ENCODE measurements at regions not wholly inside any gene's neighbourhood (a gene's known extent, or its start where the extent isn't known, plus 50 kb on each side); places are given as distances from the start of the nearest gene placed in this dataset.

DNA sequence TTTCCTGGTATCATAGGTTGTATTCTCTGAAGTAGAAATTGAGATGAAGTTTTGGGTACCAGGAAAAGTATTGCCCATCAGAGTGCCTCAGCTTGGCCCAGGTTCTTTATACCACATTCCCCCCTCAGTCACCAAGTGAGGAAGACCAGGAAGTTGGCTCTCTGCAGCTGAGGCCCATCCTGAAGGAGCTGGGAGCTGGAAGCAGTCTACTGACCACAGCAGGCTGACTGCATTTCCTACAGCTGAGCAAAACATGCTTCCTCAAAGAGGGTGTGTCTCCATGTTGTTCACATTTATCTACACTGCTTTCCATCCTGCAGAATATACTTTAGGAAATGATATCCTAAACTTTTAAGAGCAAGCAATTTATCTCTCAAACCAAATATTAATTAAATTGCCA, 654.6 kb downstream of the ELAVL2 start:
- Histone ChIP-seq H3K27ac (ENCODE audit: low read length) (no peak overlapping the region), H3K36me3 (ENCODE audit: control insufficient read depth, low read depth, low read length) (no peaks in the 10 kb centered on the region), H3K4me1 (ENCODE audit: control insufficient read depth, low read depth, low read length) (no peaks in the 10 kb centered on the region), H3K4me3 (ENCODE audit: low read length) (no peak overlapping the region), H3K9me3 (ENCODE audit: control insufficient read depth, low read depth, low read length) (peaks cover 6% of the 10 kb centered on the region), H3K27me3 (ENCODE audit: control insufficient read depth, insufficient read depth, low read length) (no peaks in the 10 kb centered on the region), H3K9ac (ENCODE audit: low read length) (no peak overlapping the region)

DNA sequence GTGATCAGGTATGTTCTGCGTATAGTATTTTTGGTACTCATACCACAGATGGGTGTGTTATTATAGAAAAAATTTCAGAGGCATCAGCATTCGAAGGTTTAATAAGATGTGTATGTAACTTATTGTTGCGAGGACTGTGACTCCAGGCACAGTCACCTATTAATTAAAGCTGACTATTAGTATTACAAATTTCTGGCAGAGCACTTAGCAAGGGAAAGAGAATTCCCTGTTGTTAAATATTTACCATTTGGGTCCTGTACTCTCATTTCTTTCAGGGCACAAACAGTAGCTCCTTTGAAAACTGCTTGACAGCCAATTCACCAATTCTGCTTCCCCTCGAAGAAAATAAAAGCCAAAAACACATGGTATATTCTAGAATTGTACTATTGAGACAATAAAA, 653.8 kb downstream of the ELAVL2 start:
- H3K36me3 ChIP-seq (ENCODE audit: control insufficient read depth, low read depth, low read length) = no peaks in the 10 kb centered on the region
- no peak overlapping the region for H3K27ac ChIP-seq (ENCODE audit: low read length)
- H3K27me3 ChIP-seq (ENCODE audit: control insufficient read depth, insufficient read depth, low read length) = no peaks in the 10 kb centered on the region
- H3K4me3 ChIP-seq (ENCODE audit: low read length) = no peak overlapping the region
- H3K9me3 ChIP-seq (ENCODE audit: control insufficient read depth, low read depth, low read length) = peaks cover 6% of the 10 kb centered on the region
- no peaks in the 10 kb centered on the region for H3K4me1 ChIP-seq (ENCODE audit: control insufficient read depth, low read depth, low read length)
- no peak overlapping the region for H3K9ac ChIP-seq (ENCODE audit: low read length)

DNA sequence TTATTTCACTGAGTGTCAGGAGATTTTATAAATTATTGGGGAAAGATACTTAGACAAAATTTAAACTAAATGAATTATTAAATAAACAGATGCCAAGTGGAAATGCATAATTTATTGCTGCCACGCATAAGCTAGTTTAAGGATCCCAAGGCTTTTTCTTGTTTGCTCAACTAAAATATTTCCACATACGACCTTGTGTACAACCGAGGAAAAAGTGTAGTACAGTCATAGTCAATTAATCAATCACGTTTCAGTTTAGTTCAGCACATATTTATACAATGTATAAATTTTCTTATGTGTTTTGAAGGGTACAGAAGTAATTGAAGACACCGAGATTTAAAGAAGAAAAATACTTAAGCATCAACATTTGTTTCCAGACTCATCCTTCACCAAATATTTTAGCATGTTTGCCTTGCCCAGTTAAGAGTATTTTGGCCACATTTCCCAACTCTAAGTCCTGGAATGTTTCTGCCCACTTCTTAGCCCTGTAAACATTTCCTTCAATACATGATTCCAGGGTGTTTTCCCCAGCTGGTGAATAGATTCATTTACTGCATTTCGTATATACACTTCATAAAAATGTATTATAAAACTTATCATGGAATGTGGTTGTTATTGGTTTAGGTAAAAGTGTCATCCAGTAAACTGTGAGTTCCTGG, 652.9 kb downstream of the ELAVL2 start:
- no peaks in the 10 kb centered on the region for H3K36me3 ChIP-seq (ENCODE audit: control insufficient read depth, low read depth, low read length)
- H3K27ac ChIP-seq (ENCODE audit: low read length) = no peak overlapping the region
- peaks cover 6% of the 10 kb centered on the region for H3K9me3 ChIP-seq (ENCODE audit: control insufficient read depth, low read depth, low read length)
- H3K9ac ChIP-seq (ENCODE audit: low read length) = no peak overlapping the region
- H3K4me3 ChIP-seq (ENCODE audit: low read length) = no peak overlapping the region
- H3K27me3 ChIP-seq (ENCODE audit: control insufficient read depth, insufficient read depth, low read length) = no peaks in the 10 kb centered on the region
- no peaks in the 10 kb centered on the region for H3K4me1 ChIP-seq (ENCODE audit: control insufficient read depth, low read depth, low read length)

DNA sequence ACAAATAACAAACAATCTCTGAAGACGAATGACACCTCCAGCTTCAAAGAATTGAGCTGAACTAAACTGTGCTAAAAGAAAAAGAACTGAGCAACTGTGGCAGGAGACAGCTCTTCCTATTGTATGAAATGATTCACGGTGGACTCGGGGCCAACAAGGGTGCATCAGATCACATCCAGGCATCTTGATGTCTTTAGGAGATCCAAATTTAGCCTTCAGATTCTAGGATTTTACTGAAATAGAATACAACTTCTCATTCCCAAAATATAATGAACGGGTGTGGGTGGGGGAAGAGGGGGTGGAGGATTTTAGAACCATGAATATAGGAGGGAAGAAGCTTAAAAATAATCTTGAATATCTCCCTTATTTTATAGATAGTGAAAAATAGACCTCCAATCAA, 631.8 kb downstream of the ELAVL2 start:
- H3K36me3 ChIP-seq (ENCODE audit: control insufficient read depth, low read depth, low read length) = no peaks in the 10 kb centered on the region
- no peak overlapping the region for H3K9ac ChIP-seq (ENCODE audit: low read length)
- no peaks in the 10 kb centered on the region for H3K4me1 ChIP-seq (ENCODE audit: control insufficient read depth, low read depth, low read length)
- H3K4me3 ChIP-seq (ENCODE audit: low read length) = no peak overlapping the region
- no peaks in the 10 kb centered on the region for H3K9me3 ChIP-seq (ENCODE audit: control insufficient read depth, low read depth, low read length)
- no peaks in the 10 kb centered on the region for H3K27me3 ChIP-seq (ENCODE audit: control insufficient read depth, insufficient read depth, low read length)
- no peak overlapping the region for H3K27ac ChIP-seq (ENCODE audit: low read length)

DNA sequence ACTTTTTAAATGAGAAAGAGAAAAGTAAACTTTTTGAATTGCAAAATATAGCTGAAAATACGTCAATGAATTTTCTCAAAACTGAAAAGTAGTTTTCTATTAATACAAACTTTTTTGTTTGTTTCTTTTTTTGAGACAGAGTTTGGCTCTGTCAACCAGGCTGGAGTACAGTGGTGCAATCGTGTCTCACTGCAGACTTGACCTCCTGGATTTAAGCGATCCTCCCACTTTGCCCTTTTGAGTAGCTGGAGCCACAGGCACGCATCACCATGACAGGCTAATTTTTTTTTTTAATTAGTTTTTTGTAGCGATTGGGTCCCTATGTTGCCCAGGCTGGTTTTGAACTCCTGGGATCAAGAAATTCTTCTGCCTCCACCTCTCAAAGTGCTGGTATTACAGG, 610.4 kb downstream of the ELAVL2 start:
- Histone ChIP-seq H3K36me3 (ENCODE audit: control insufficient read depth, low read depth, low read length) (no peaks in the 10 kb centered on the region), H3K4me3 (ENCODE audit: low read length) (no peak overlapping the region), H3K9ac (ENCODE audit: low read length) (no peak overlapping the region), H3K4me1 (ENCODE audit: control insufficient read depth, low read depth, low read length) (no peaks in the 10 kb centered on the region), H3K27me3 (ENCODE audit: control insufficient read depth, insufficient read depth, low read length) (no peaks in the 10 kb centered on the region), H3K9me3 (ENCODE audit: control insufficient read depth, low read depth, low read length) (no peaks in the 10 kb centered on the region), H3K27ac (ENCODE audit: low read length) (no peak overlapping the region)

DNA sequence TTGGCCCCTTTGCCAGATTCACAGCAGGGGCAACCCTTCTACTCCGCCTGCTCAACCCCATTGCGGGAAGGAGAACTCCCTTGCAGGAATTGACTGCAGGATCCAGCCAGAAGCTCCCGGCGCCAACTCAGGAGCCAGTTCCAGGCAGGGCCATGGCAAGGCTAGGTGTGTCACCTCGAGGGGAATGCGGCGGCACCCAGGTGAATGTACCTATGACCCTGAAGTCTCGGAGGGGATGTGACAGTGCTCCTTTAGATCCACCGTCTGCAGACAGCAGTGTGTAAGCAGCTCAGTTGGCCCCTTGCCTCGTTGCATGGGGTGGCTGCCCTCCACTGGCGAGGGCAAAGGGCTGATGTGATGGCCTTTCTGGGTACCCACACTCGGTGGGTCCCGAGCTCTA, 606.6 kb downstream of the ELAVL2 start:
- no peak overlapping the region for H3K27ac ChIP-seq (ENCODE audit: low read length)
- H3K9me3 ChIP-seq (ENCODE audit: control insufficient read depth, low read depth, low read length) = no peaks in the 10 kb centered on the region
- no peak overlapping the region for H3K4me3 ChIP-seq (ENCODE audit: low read length)
- no peaks in the 10 kb centered on the region for H3K27me3 ChIP-seq (ENCODE audit: control insufficient read depth, insufficient read depth, low read length)
- H3K4me1 ChIP-seq (ENCODE audit: control insufficient read depth, low read depth, low read length) = peaks cover 7% of the 10 kb centered on the region
- H3K36me3 ChIP-seq (ENCODE audit: control insufficient read depth, low read depth, low read length) = no peaks in the 10 kb centered on the region
- H3K9ac ChIP-seq (ENCODE audit: low read length) = no peak overlapping the region

DNA sequence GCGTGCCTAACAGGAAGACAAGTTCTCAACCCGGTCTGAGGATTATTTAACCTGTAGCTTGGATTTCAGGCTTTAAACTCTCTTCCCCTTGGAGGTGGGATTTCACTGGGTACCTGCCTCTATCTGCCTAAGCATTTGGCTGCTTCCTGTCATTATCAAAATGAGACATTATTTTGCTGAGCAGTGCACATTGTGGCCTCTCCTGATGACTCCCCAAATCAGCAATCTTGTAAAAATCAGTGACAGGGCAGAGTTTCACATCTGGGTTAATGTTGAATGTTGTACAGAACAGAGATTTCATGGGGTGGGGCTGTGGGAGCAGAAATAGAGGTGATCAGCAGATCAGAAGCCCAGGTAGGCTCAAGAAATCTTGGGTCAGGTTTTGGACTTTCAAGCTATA, 605.9 kb downstream of the ELAVL2 start:
- Histone ChIP-seq H3K4me3 (ENCODE audit: low read length) (no peak overlapping the region), H3K27me3 (ENCODE audit: control insufficient read depth, insufficient read depth, low read length) (no peaks in the 10 kb centered on the region), H3K27ac (ENCODE audit: low read length) (no peak overlapping the region), H3K36me3 (ENCODE audit: control insufficient read depth, low read depth, low read length) (no peaks in the 10 kb centered on the region), H3K9me3 (ENCODE audit: control insufficient read depth, low read depth, low read length) (no peaks in the 10 kb centered on the region), H3K9ac (ENCODE audit: low read length) (no peak overlapping the region), H3K4me1 (ENCODE audit: control insufficient read depth, low read depth, low read length) (peaks cover 7% of the 10 kb centered on the region)

DNA sequence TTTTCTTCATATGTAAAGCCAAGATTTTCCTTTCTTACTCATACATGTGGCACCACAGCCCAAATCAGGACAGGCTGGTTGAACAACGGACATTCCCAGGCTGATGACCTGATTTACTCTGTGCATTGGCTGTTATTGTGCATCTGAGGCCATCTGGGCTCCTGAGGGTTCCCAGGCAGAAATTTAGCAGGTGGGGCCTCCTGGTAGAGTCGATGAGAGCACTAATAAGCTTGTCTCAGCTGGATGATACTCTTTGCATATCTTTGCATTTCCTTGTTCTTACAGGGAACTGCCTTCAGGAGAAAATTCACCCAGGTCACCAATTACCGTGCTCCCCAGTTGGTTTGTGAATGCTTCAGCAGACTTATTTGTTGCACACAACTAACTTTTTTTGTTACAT, 605.1 kb downstream of the ELAVL2 start:
- Histone ChIP-seq H3K27ac (ENCODE audit: low read length) (no peak overlapping the region), H3K36me3 (ENCODE audit: control insufficient read depth, low read depth, low read length) (no peaks in the 10 kb centered on the region), H3K9me3 (ENCODE audit: control insufficient read depth, low read depth, low read length) (no peaks in the 10 kb centered on the region), H3K27me3 (ENCODE audit: control insufficient read depth, insufficient read depth, low read length) (no peaks in the 10 kb centered on the region), H3K4me3 (ENCODE audit: low read length) (no peak overlapping the region), H3K9ac (ENCODE audit: low read length) (no peak overlapping the region), H3K4me1 (ENCODE audit: control insufficient read depth, low read depth, low read length) (peaks cover 7% of the 10 kb centered on the region)

DNA sequence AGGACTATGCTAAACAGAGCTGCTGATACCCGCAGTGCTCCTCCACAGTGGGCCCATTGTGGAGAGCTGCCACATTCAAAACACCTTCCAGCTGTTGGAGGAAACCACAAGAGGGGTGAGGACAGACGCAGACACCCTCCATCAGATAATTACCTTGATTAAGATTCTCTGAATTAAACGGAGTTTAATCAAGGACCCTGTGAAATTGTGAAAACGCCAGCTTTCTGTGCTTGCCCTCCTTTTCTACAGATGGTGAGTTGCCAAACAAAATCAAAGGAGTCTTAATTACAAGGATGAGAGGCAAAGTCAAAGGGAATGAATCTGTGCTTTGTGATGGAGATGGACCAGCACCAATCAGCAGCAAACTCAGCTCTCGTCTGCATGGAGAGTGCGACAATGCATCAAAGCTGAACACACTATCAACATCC, 596.1 kb downstream of the ELAVL2 start:
- Histone ChIP-seq H3K27me3 (ENCODE audit: control insufficient read depth, insufficient read depth, low read length) (no peaks in the 10 kb centered on the region), H3K27ac (ENCODE audit: low read length) (peak overlapping the region; percentile 64), H3K4me3 (ENCODE audit: low read length) (peak overlapping the region; percentile 48), H3K4me1 (ENCODE audit: control insufficient read depth, low read depth, low read length) (peaks cover 40% of the 10 kb centered on the region), H3K36me3 (ENCODE audit: control insufficient read depth, low read depth, low read length) (no peaks in the 10 kb centered on the region), H3K9ac (ENCODE audit: low read length) (peak overlapping the region; percentile 36), H3K9me3 (ENCODE audit: control insufficient read depth, low read depth, low read length) (no peaks in the 10 kb centered on the region)

DNA sequence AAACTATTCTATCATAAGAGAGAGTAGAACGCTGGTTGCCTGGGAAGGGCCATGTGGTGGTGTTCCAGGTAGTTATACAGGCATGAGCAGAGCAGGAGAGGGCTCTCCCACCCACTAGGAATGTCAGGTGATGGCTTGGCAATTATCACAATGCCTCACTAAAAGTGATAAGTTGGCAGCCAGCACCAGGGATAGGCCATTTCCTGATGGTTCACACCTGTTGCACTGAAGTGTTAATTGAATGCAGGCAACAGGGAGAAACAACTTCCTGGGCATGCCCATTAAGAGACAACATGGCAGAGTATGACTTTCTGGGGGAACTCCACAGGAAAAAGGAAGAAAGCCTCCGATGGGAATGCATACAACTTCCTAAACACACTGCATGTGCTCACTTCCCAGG, 593.2 kb downstream of the ELAVL2 start:
- Histone ChIP-seq H3K36me3 (ENCODE audit: control insufficient read depth, low read depth, low read length) (no peaks in the 10 kb centered on the region), H3K4me3 (ENCODE audit: low read length) (no peak overlapping the region)

DNA sequence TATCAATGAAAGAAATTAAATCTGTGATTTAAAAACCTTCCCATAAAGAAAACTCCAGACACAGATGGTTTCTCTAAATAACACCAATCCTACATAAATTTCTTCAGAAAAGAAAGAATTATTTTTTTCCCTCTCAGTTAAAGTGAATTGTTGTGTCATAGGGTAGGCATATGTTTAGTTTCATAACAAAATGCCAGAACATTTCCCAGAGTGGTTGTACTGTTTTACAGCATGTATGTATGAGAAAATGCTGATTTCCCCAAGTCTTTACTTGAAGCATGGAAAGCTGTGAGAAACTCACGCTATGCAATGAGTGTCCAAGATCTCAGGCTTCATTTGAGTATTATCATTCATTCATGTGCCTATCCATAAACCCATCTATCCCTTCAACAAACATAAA, 582.5 kb downstream of the ELAVL2 start:
- H3K9me3 ChIP-seq (ENCODE audit: control insufficient read depth, low read depth, low read length) = no peaks in the 10 kb centered on the region
- H3K4me3 ChIP-seq (ENCODE audit: low read length) = no peak overlapping the region
- H3K36me3 ChIP-seq (ENCODE audit: control insufficient read depth, low read depth, low read length) = no peaks in the 10 kb centered on the region
- H3K9ac ChIP-seq (ENCODE audit: low read length) = no peak overlapping the region
- no peaks in the 10 kb centered on the region for H3K4me1 ChIP-seq (ENCODE audit: control insufficient read depth, low read depth, low read length)
- no peak overlapping the region for H3K27ac ChIP-seq (ENCODE audit: low read length)
- no peaks in the 10 kb centered on the region for H3K27me3 ChIP-seq (ENCODE audit: control insufficient read depth, insufficient read depth, low read length)

More for the DNA sequence above, 593.2 kb downstream of the ELAVL2 start:
- Histone ChIP-seq H3K9me3 (ENCODE audit: control insufficient read depth, low read depth, low read length) (no peaks in the 10 kb centered on the region), H3K9ac (ENCODE audit: low read length) (no peak overlapping the region), H3K27me3 (ENCODE audit: control insufficient read depth, insufficient read depth, low read length) (no peaks in the 10 kb centered on the region), H3K4me1 (ENCODE audit: control insufficient read depth, low read depth, low read length) (peaks cover 27% of the 10 kb centered on the region), H3K27ac (ENCODE audit: low read length) (no peak overlapping the region)

DNA sequence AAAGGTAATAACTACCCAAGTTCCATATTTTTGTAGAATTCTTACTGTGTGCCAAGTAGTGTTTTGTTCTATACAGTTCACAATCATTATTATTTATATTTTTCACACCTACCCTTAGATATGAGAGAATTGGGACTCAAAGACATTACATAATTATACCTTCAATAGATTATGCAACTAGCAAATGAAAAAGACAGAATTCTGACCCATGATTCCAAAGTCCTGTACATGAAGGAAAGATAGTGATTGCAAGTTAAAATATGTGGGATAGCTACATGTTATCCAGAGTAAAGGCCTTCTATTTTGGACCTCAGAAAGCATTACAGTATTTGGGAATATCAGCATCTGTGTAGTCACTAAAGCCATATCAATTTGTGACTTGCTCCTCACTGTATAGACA, 581.0 kb downstream of the ELAVL2 start:
- H3K27me3 ChIP-seq (ENCODE audit: control insufficient read depth, insufficient read depth, low read length) = no peaks in the 10 kb centered on the region
- no peaks in the 10 kb centered on the region for H3K9me3 ChIP-seq (ENCODE audit: control insufficient read depth, low read depth, low read length)
- H3K36me3 ChIP-seq (ENCODE audit: control insufficient read depth, low read depth, low read length) = no peaks in the 10 kb centered on the region
- H3K4me1 ChIP-seq (ENCODE audit: control insufficient read depth, low read depth, low read length) = no peaks in the 10 kb centered on the region
- H3K27ac ChIP-seq (ENCODE audit: low read length) = no peak overlapping the region
- H3K4me3 ChIP-seq (ENCODE audit: low read length) = no peak overlapping the region
- no peak overlapping the region for H3K9ac ChIP-seq (ENCODE audit: low read length)
